ENCODE measurements at regions not wholly inside any gene's neighbourhood (a gene's known extent, or its start where the extent isn't known, plus 50 kb on each side); places are given as distances from the start of the nearest gene placed in this dataset.

GRCh38 chr9:78835928-78836450 lies 539.1 kb downstream of the PSAT1 start:
- no peak for TF ChIP-seq CTCF (IDR thresholded peaks at IDR 0.05)
- no peak for TF ChIP-seq POLR2AphosphoS5 (IDR thresholded peaks at IDR 0.05)
- TF ChIP-seq POLR2A (IDR thresholded peaks at IDR 0.05) = no peak

Measured in breast epithelium (tissue), 3 donors.